Glutamatergic neuron (in vitro differentiated cells): ENCODE measurements at regions not wholly inside any gene's neighbourhood (a gene's known extent, or its start where the extent isn't known, plus 50 kb on each side); places are given as distances from the start of the nearest gene placed in this dataset.

Source experiments
- DNase-seq: peaks from one replicate; pipeline ENCODE4 v3.0.0; 2022
- H3K27ac Mint-ChIP-seq: one replicate; pipeline ENCODE4 v1.8.0; 2020; ENCODE audit warnings: mild to moderate bottlenecking, mixed read lengths, inconsistent platforms; ENCODE audit not compliant: unreplicated experiment
- H3K27me3 Mint-ChIP-seq: one replicate; pipeline ENCODE4 v1.8.0; 2020; ENCODE audit warnings: mild to moderate bottlenecking, moderate library complexity, mixed read lengths, inconsistent platforms; ENCODE audit not compliant: unreplicated experiment
- H3K36me3 Mint-ChIP-seq: one replicate; pipeline ENCODE4 v1.8.0; 2020; ENCODE audit warnings: mild to moderate bottlenecking, mixed read lengths, inconsistent platforms; ENCODE audit not compliant: unreplicated experiment
- H3K4me1 Mint-ChIP-seq: one replicate; pipeline ENCODE4 v1.8.0; 2020; ENCODE audit warnings: mild to moderate bottlenecking, low read depth, mixed read lengths, inconsistent platforms; ENCODE audit not compliant: unreplicated experiment
- H3K4me3 Mint-ChIP-seq: one replicate; pipeline ENCODE4 v1.8.0; 2020; ENCODE audit warnings: mild to moderate bottlenecking, mixed read lengths, inconsistent platforms; ENCODE audit not compliant: unreplicated experiment
- H3K9me3 Mint-ChIP-seq: one replicate; pipeline ENCODE4 v1.8.0; 2020; ENCODE audit warnings: mild to moderate bottlenecking, moderate library complexity, mixed read lengths, inconsistent platforms; ENCODE audit not compliant: unreplicated experiment
- TF ChIP-seq, protein P1 (sequence below): fragments of 200-600 bp; sonication (generic); IDR thresholded peaks from one replicate; pipeline ENCODE4 v1.5.0; 2021; ENCODE audit not compliant: partially characterized antibody, unreplicated experiment

DNA sequence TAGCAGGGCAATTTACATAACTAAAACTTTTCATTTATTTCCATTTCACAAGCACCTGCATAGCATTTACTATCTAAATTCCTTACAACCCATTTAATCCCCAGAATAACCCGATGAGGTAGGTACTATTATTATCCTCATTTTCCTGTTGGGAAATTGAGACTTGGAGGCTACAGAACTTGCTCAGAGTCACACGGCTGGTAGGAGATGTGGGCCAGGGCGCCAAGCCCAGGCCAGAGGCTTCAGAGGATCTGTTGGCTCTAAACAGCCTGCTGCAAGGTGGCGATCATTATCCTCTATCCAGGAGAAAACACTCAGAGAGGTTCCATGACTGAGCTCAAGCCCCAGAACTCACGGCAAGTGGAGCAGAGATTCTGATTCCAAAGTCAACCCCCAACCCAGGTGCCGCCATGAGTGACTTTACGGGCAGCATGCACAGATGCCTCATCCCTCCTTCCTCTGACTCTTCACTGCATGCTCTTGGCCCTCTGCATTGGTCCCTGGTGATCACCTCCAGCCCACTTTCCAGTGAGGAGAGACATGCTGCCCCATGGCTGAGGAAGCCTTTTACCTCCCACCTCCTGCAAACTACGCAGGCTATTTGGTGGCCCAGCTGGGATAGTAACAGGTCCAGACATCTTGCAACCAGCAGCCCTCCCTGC, 168.4 kb upstream of the FSTL4 start:
- Mint-ChIP-seq H3K4me3 (no peak overlapping the region), H3K4me1 (peaks cover 5% of the 10 kb centered on the region), H3K36me3 (no peaks in the 10 kb centered on the region), H3K9me3 (peaks cover 2% of the 10 kb centered on the region), H3K27ac (no peak overlapping the region), H3K27me3 (peaks cover 7% of the 10 kb centered on the region)
- DNase-seq: no peak
- TF ChIP-seq, protein P1, sequence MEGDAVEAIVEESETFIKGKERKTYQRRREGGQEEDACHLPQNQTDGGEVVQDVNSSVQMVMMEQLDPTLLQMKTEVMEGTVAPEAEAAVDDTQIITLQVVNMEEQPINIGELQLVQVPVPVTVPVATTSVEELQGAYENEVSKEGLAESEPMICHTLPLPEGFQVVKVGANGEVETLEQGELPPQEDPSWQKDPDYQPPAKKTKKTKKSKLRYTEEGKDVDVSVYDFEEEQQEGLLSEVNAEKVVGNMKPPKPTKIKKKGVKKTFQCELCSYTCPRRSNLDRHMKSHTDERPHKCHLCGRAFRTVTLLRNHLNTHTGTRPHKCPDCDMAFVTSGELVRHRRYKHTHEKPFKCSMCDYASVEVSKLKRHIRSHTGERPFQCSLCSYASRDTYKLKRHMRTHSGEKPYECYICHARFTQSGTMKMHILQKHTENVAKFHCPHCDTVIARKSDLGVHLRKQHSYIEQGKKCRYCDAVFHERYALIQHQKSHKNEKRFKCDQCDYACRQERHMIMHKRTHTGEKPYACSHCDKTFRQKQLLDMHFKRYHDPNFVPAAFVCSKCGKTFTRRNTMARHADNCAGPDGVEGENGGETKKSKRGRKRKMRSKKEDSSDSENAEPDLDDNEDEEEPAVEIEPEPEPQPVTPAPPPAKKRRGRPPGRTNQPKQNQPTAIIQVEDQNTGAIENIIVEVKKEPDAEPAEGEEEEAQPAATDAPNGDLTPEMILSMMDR: no peak

DNA sequence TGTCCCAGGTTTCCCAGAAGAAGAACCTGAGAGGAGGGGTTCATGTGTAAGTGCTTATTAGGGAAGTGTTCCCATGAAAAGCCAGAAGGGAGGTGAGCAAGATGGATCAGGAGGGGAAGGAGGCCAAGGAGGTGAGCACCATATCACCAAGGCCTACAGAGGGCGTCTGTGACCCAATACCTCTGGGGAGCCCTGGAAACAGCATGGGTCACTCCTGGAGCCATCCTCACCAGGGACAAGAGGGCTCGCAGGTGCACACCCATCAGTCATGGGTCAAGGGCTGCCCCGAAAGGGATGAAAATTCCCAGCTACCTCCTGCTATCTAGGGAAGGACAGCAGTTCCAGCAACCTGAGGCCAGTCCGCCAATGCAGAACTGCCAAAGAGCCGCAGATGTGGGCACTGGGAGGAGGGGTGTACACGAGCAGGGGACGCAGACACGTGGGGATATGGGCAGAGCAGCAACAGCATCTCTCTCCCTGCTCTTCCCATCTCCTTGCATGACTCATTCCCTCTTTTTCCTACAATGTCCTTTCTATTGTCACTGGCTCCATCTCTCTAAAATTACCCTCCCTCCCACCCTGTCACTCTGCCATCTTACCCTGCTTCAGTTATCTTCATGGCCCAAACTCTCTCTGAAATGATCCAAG, 167.6 kb upstream of the FSTL4 start:
- Mint-ChIP-seq H3K27ac (no peak overlapping the region), H3K27me3 (peaks cover 7% of the 10 kb centered on the region), H3K4me1 (peaks cover 3% of the 10 kb centered on the region)

DNA sequence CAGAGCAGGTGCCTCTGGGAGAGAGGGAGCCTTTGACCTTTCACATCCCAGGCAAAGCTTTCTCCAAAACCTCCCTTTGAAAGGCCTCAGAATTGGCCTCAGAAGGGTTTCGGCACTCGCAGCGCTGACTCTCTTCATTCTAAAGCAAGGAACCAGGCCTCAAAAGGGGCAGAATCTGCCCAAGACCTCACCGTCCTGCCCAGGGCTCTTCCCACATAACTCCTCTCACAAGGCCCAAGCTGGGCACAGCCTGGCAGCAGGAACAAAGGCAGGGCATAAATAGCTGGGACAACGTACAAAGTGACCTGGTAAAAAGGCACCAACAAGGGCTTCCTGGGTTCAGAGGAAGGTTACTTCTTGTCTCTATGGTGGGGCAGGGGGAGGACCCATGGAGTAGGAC, 166.3 kb upstream of the FSTL4 start:
- Mint-ChIP-seq H3K4me3 (no peak overlapping the region), H3K27ac (no peak overlapping the region), H3K36me3 (no peaks in the 10 kb centered on the region), H3K9me3 (no peaks in the 10 kb centered on the region), H3K27me3 (peaks cover 7% of the 10 kb centered on the region), H3K4me1 (peaks cover 3% of the 10 kb centered on the region)
- TF ChIP-seq, protein P1: no peak
- DNase-seq: no peak

More for the DNA sequence above, 167.6 kb upstream of the FSTL4 start:
- H3K9me3 Mint-ChIP-seq: peaks cover 2% of the 10 kb centered on the region
- H3K4me3 Mint-ChIP-seq: no peak overlapping the region
- H3K36me3 Mint-ChIP-seq: no peaks in the 10 kb centered on the region
- DNase-seq: no peak
- TF ChIP-seq, protein P1: no peak

GRCh38 chr5:133777951-133778350, 165.6 kb upstream of the FSTL4 start:
- Mint-ChIP-seq H3K9me3 (no peaks in the 10 kb centered on the region), H3K27ac (no peak overlapping the region)

More at GRCh38 chr5:133777951-133778350, 165.6 kb upstream of the FSTL4 start:
- H3K27me3 Mint-ChIP-seq: peaks cover 7% of the 10 kb centered on the region
- H3K4me1 Mint-ChIP-seq: peaks cover 3% of the 10 kb centered on the region
- no peak for DNase-seq
- TF ChIP-seq, protein P1: no peak
- H3K36me3 Mint-ChIP-seq: no peaks in the 10 kb centered on the region
- H3K4me3 Mint-ChIP-seq: no peak overlapping the region
